ENCODE measurements at regions not wholly inside any gene's neighbourhood (a gene's known extent, or its start where the extent isn't known, plus 50 kb on each side); places are given as distances from the start of the nearest gene placed in this dataset.

- Histone ChIP-seq H2AFZ (ENCODE audit: low read length) (no peak overlapping the region), H3K9me2 (replicated peaks; ENCODE audit: insufficient read depth, low read length) (no peaks in the 10 kb centered on the region)
- TF ChIP-seq EZH2phosphoT487 (IDR thresholded peaks at IDR 0.05; ENCODE audit: low read length): no peak
- TF ChIP-seq EZH2 (optimal IDR thresholded peaks at IDR 0.05; ENCODE audit: low read depth, low read length): no peak
- TF ChIP-seq CTCF (IDR thresholded peaks at IDR 0.05; ENCODE audit: low read length): no peak
These were observed 106.6 kb upstream of the H2AZ1 start for GRCh38 chr4:100056701-100057100.

GRCh38 chr4:100054071-100054470 lies 104.0 kb upstream of the H2AZ1 start:
- H3K27ac ChIP-seq (ENCODE audit: low read length): no peak overlapping the region
- no peaks in the 10 kb centered on the region for H3K4me1 ChIP-seq (ENCODE audit: low read length)
- H3K27me3 ChIP-seq (replicated peaks; ENCODE audit: insufficient read depth, low read length): no peaks in the 10 kb centered on the region
- no peaks in the 10 kb centered on the region for H3F3A ChIP-seq (ENCODE audit: insufficient read depth, low read length)
- TF ChIP-seq CTCF (IDR thresholded peaks at IDR 0.05; ENCODE audit: low read length) (no peak), EZH2 (optimal IDR thresholded peaks at IDR 0.05; ENCODE audit: low read depth, low read length) (no peak), EZH2phosphoT487 (IDR thresholded peaks at IDR 0.05; ENCODE audit: low read length) (no peak)
- H3K9me3 ChIP-seq (replicated peaks; ENCODE audit: insufficient read depth, low read length): no peaks in the 10 kb centered on the region
- no peak for DNase-seq
- no peaks in the 10 kb centered on the region for H3K9me2 ChIP-seq (replicated peaks; ENCODE audit: insufficient read depth, low read length)
- no peaks in the 10 kb centered on the region for H4K20me1 ChIP-seq (ENCODE audit: insufficient read depth, low read length)
- H2AFZ ChIP-seq (ENCODE audit: low read length): no peak overlapping the region
- H3K36me3 ChIP-seq (replicated peaks; ENCODE audit: insufficient read depth, low read length): no peaks in the 10 kb centered on the region
- no peak overlapping the region for H3K9ac ChIP-seq (ENCODE audit: low read length)
- H3K4me2 ChIP-seq (ENCODE audit: low read depth, low read length): no peak overlapping the region
- no peak overlapping the region for H3K4me3 ChIP-seq (ENCODE audit: low read length)
- H3K79me2 ChIP-seq (ENCODE audit: low read length): no peaks in the 10 kb centered on the region

More at GRCh38 chr4:100056701-100057100, 106.6 kb upstream of the H2AZ1 start:
- no peaks in the 10 kb centered on the region for H3K79me2 ChIP-seq (ENCODE audit: low read length)
- H3K36me3 ChIP-seq (replicated peaks; ENCODE audit: insufficient read depth, low read length): no peaks in the 10 kb centered on the region
- DNase-seq: no peak
- H3K9me3 ChIP-seq (replicated peaks; ENCODE audit: insufficient read depth, low read length): no peaks in the 10 kb centered on the region
- H3K27me3 ChIP-seq (replicated peaks; ENCODE audit: insufficient read depth, low read length): no peaks in the 10 kb centered on the region
- H3F3A ChIP-seq (ENCODE audit: insufficient read depth, low read length): no peaks in the 10 kb centered on the region
- H3K9ac ChIP-seq (ENCODE audit: low read length): no peak overlapping the region
- no peak overlapping the region for H3K4me3 ChIP-seq (ENCODE audit: low read length)
- H3K4me1 ChIP-seq (ENCODE audit: low read length): no peaks in the 10 kb centered on the region
- no peak overlapping the region for H3K4me2 ChIP-seq (ENCODE audit: low read depth, low read length)
- no peaks in the 10 kb centered on the region for H4K20me1 ChIP-seq (ENCODE audit: insufficient read depth, low read length)
- H3K27ac ChIP-seq (ENCODE audit: low read length): no peak overlapping the region

- no peak for TF ChIP-seq EZH2 (optimal IDR thresholded peaks at IDR 0.05; ENCODE audit: low read depth, low read length)
- TF ChIP-seq CTCF (IDR thresholded peaks at IDR 0.05; ENCODE audit: low read length): no peak
- no peak for TF ChIP-seq EZH2phosphoT487 (IDR thresholded peaks at IDR 0.05; ENCODE audit: low read length)
- H3K9me3 ChIP-seq (replicated peaks; ENCODE audit: insufficient read depth, low read length): no peaks in the 10 kb centered on the region
- no peak for DNase-seq
- no peak overlapping the region for H3K27ac ChIP-seq (ENCODE audit: low read length)
- H3K79me2 ChIP-seq (ENCODE audit: low read length): no peaks in the 10 kb centered on the region
- H4K20me1 ChIP-seq (ENCODE audit: insufficient read depth, low read length): no peaks in the 10 kb centered on the region
- H3K4me1 ChIP-seq (ENCODE audit: low read length): no peaks in the 10 kb centered on the region
- no peak overlapping the region for H3K4me2 ChIP-seq (ENCODE audit: low read depth, low read length)
- no peaks in the 10 kb centered on the region for H3K27me3 ChIP-seq (replicated peaks; ENCODE audit: insufficient read depth, low read length)
- H3K36me3 ChIP-seq (replicated peaks; ENCODE audit: insufficient read depth, low read length): no peaks in the 10 kb centered on the region
- no peak overlapping the region for H2AFZ ChIP-seq (ENCODE audit: low read length)
- no peaks in the 10 kb centered on the region for H3K9me2 ChIP-seq (replicated peaks; ENCODE audit: insufficient read depth, low read length)
- no peak overlapping the region for H3K4me3 ChIP-seq (ENCODE audit: low read length)
- H3K9ac ChIP-seq (ENCODE audit: low read length): no peak overlapping the region
- no peaks in the 10 kb centered on the region for H3F3A ChIP-seq (ENCODE audit: insufficient read depth, low read length)
These were observed 99.8 kb upstream of the H2AZ1 start for GRCh38 chr4:100049872-100050271.
